ENCODE measurements at regions not wholly inside any gene's neighbourhood (a gene's known extent, or its start where the extent isn't known, plus 50 kb on each side); places are given as distances from the start of the nearest gene placed in this dataset.

- Histone ChIP-seq H3K27me3 (peaks cover 0 to 28% of the 10 kb centered on the region in 2 donors), H3K4me1 (no peaks in the 10 kb centered on the region), H3K4me3 (no peak overlapping the region), H3K27ac (no peak overlapping the region), H3K9me3 (no peaks in the 10 kb centered on the region), H3K36me3 (no peaks in the 10 kb centered on the region)
- DNase-seq (ENCODE audit: low spot score in 2 of 2): no peak
- WGBS, 2 donors: 52 to 56% methylated on average over 2 of the region's 2 CpGs
- no peak for TF ChIP-seq EP300 (IDR thresholded peaks at IDR 0.05)
- TF ChIP-seq, protein P1, sequence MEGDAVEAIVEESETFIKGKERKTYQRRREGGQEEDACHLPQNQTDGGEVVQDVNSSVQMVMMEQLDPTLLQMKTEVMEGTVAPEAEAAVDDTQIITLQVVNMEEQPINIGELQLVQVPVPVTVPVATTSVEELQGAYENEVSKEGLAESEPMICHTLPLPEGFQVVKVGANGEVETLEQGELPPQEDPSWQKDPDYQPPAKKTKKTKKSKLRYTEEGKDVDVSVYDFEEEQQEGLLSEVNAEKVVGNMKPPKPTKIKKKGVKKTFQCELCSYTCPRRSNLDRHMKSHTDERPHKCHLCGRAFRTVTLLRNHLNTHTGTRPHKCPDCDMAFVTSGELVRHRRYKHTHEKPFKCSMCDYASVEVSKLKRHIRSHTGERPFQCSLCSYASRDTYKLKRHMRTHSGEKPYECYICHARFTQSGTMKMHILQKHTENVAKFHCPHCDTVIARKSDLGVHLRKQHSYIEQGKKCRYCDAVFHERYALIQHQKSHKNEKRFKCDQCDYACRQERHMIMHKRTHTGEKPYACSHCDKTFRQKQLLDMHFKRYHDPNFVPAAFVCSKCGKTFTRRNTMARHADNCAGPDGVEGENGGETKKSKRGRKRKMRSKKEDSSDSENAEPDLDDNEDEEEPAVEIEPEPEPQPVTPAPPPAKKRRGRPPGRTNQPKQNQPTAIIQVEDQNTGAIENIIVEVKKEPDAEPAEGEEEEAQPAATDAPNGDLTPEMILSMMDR (IDR thresholded peaks at IDR 0.05): no peak
- no peak for TF ChIP-seq POLR2A (IDR thresholded peaks at IDR 0.05)
Observed at GRCh38 chrX:104342065-104342464, 87.3 kb upstream of the ESX1 start.

- no peak overlapping the region for H3K27ac ChIP-seq
- H3K4me1 ChIP-seq: no peaks in the 10 kb centered on the region
- no peak overlapping the region for H3K4me3 ChIP-seq
- H3K9me3 ChIP-seq: no peaks in the 10 kb centered on the region
- 79 to 83% methylated on average over 3 of the region's 3 CpGs for WGBS, 2 donors
- peaks cover 0 to 25% of the 10 kb centered on the region in 2 donors for H3K27me3 ChIP-seq
- no peak for DNase-seq (ENCODE audit: low spot score in 2 of 2)
- TF ChIP-seq, protein P1 (IDR thresholded peaks at IDR 0.05): no peak
- TF ChIP-seq POLR2A (IDR thresholded peaks at IDR 0.05): no peak
- no peak for TF ChIP-seq EP300 (IDR thresholded peaks at IDR 0.05)
- no peaks in the 10 kb centered on the region for H3K36me3 ChIP-seq
Observed at GRCh38 chrX:104335756-104336155, 81.0 kb upstream of the ESX1 start.

- H3K4me3 ChIP-seq: no peak overlapping the region
- 75 to 80% methylated on average over 1 of the region's 1 CpG for WGBS, 2 donors
- peaks cover 0 to 20% of the 10 kb centered on the region in 2 donors for H3K27me3 ChIP-seq
Observed at GRCh38 chrX:104334971-104335370, 80.2 kb upstream of the ESX1 start.

DNA sequence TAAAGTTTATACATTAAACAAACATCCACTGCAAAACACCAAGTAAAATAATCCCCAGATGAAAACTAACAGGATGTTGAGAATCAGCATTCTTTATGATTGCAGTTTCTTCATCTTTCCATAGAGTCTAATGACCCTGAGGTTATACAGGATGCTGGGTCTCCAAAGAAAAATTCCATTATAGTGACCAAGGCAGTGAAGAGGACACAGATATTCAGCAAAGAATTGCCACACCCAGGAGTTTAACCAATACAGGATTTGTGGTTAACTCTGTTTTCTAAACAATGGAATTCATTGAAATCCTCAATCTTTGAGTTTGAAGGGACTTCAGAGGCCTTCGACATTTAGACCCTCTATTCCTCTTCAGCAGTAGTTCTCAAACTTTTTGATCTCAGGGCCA is 76.2 kb upstream of the ESX1 start:
- Histone ChIP-seq H3K36me3 (no peaks in the 10 kb centered on the region), H3K4me1 (no peaks in the 10 kb centered on the region), H3K4me3 (no peak overlapping the region), H3K27me3 (peaks cover 0 to 18% of the 10 kb centered on the region in 2 donors), H3K27ac (no peak overlapping the region), H3K9me3 (no peaks in the 10 kb centered on the region)
- 47 to 55% methylated on average over 1 of the region's 1 CpG for WGBS, 2 donors
- TF ChIP-seq POLR2A (IDR thresholded peaks at IDR 0.05) (no peak), EP300 (IDR thresholded peaks at IDR 0.05) (no peak)
- TF ChIP-seq, protein P1 (IDR thresholded peaks at IDR 0.05): no peak
- DNase-seq (ENCODE audit: low spot score in 2 of 2): no peak

More at GRCh38 chrX:104334971-104335370, 80.2 kb upstream of the ESX1 start:
- TF ChIP-seq POLR2A (IDR thresholded peaks at IDR 0.05) (no peak), EP300 (IDR thresholded peaks at IDR 0.05) (no peak)
- TF ChIP-seq, protein P1 (IDR thresholded peaks at IDR 0.05): no peak
- Histone ChIP-seq H3K4me1 (no peaks in the 10 kb centered on the region), H3K36me3 (no peaks in the 10 kb centered on the region), H3K9me3 (no peaks in the 10 kb centered on the region), H3K27ac (no peak overlapping the region)
- no peak for DNase-seq (ENCODE audit: low spot score in 2 of 2)

DNA sequence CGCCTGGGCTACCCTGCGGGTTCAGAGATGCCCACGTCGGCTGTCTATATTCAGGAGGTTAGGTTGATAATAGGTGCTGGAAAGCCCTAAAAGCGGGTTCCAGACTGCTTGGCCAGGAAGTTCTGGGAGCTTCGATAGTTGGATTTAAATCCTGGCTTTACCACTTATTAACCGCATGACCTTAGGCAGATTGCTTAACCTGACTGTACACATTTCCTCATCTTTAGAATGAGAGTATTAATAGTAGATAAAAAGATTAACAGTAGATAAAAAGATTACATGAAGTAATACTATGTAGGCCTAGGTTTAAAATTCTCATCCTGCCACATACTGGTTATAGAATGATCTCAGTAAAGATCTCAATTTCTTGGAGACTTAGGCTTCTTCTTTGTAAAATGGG is 75.0 kb upstream of the ESX1 start:
- no peak overlapping the region for H3K27ac ChIP-seq
- TF ChIP-seq POLR2A (IDR thresholded peaks at IDR 0.05) (no peak), EP300 (IDR thresholded peaks at IDR 0.05) (no peak)
- TF ChIP-seq, protein P1 (IDR thresholded peaks at IDR 0.05): no peak
- no peaks in the 10 kb centered on the region for H3K36me3 ChIP-seq
- H3K27me3 ChIP-seq: peaks cover 0 to 10% of the 10 kb centered on the region in 2 donors
- DNase-seq (ENCODE audit: low spot score in 2 of 2): no peak
- no peaks in the 10 kb centered on the region for H3K9me3 ChIP-seq
- no peak overlapping the region for H3K4me3 ChIP-seq
- H3K4me1 ChIP-seq: no peaks in the 10 kb centered on the region
- WGBS, 2 donors: 88 to 97% methylated on average over 6 to 7 of the region's 7 CpGs
